Ascending aorta (tissue), 2 donors: ENCODE measurements at regions not wholly inside any gene's neighbourhood (a gene's known extent, or its start where the extent isn't known, plus 50 kb on each side); places are given as distances from the start of the nearest gene placed in this dataset.

ENCODE experiments used
- DNase-seq, 2 donors: peaks; one replicate each; pipeline ENCODE4 v3.0.0-alpha.2; 2019; ENCODE audit warnings: low spot score in 2 of 2
- H3K27ac ChIP-seq, 2 donors: fragments of 200-600 bp; sonication (generic); one replicate each; pipeline ENCODE4 v1.5.1; 2016 to 2017; ENCODE audit warnings: mild to moderate bottlenecking in 1 of 2
- H3K27me3 ChIP-seq: fragments of 200-600 bp; sonication (generic); one replicate; pipeline ENCODE4 v1.5.1; 2017
- H3K36me3 ChIP-seq, 2 donors: fragments of 200-600 bp; sonication (generic); one replicate each; pipeline ENCODE4 v1.5.1; 2016
- H3K4me1 ChIP-seq, 2 donors: fragments of 200-600 bp; sonication (generic); one replicate each; pipeline ENCODE4 v1.5.1; 2016 to 2017; ENCODE audit warnings: mild to moderate bottlenecking in 1 of 2
- H3K4me3 ChIP-seq, 2 donors: fragments of 200-600 bp; sonication (generic); one replicate each; pipeline ENCODE4 v1.5.1; 2016 to 2017; ENCODE audit warnings: mild to moderate bottlenecking in 1 of 2
- H3K9me3 ChIP-seq, 2 donors: fragments of 200-600 bp; sonication (generic); one replicate each; pipeline ENCODE4 v1.5.1; 2016
- CTCF ChIP-seq, 3 experiments: fragments of 200-600 bp in 2 of 3; fragments of 450-650 bp in 1 of 3; sonication (generic) in 2 of 3; IDR thresholded peaks; one replicate each; pipeline ENCODE4 v1.5.1; 2016 to 2019; ENCODE audit warnings: antibody characterized with exemption in 3 of 3, mild to moderate bottlenecking in 1 of 3, moderate library complexity in 1 of 3
- intact Hi-C: fragments of 100-400 bp; cut with DNase I; formaldehyde crosslinking; loops from one replicate; pipeline ENCODE4 v1.15.1; 2023

- no peak for DNase-seq
- Histone ChIP-seq H3K4me1 (peaks cover 0 to 12% of the 10 kb centered on the region in 2 donors), H3K4me3 (no peak overlapping the region), H3K9me3 (no peaks in the 10 kb centered on the region), H3K27ac (no peak overlapping the region), H3K27me3 (no peaks in the 10 kb centered on the region), H3K36me3 (no peaks in the 10 kb centered on the region)
- no peak for TF ChIP-seq CTCF (IDR thresholded peaks at IDR 0.05)
- intact Hi-C loops = no loop called here
These were observed 87.5 kb upstream of the RANBP3L start for GRCh38 chr5:36389245-36389644.

- intact Hi-C loops = loop anchor here (10.0 kb wide), 1 partner anchor 146 kb away; the partner anchor contains the start of gene NADK2
These were observed 88.9 kb upstream of the RANBP3L start for GRCh38 chr5:36390640-36391039.

GRCh38 chr5:36392186-36392585, 90.5 kb upstream of the RANBP3L start:
- Histone ChIP-seq H3K36me3 (no peaks in the 10 kb centered on the region), H3K9me3 (no peaks in the 10 kb centered on the region), H3K4me3 (no peak overlapping the region), H3K27ac (peak overlapping the region; percentile 43 to 60), H3K27me3 (no peaks in the 10 kb centered on the region), H3K4me1 (peaks cover 0 to 12% of the 10 kb centered on the region in 2 donors)
- no peak for DNase-seq
- intact Hi-C loops = loop anchor here (10.0 kb wide), 1 partner anchor 147 kb away; the partner anchor contains the start of gene NADK2
- TF ChIP-seq CTCF (IDR thresholded peaks at IDR 0.05) = no peak

More at GRCh38 chr5:36390640-36391039, 88.9 kb upstream of the RANBP3L start:
- H3K36me3 ChIP-seq = no peaks in the 10 kb centered on the region
- peaks cover 0 to 12% of the 10 kb centered on the region in 2 donors for H3K4me1 ChIP-seq
- H3K9me3 ChIP-seq = no peaks in the 10 kb centered on the region
- no peak overlapping the region for H3K4me3 ChIP-seq
- no peaks in the 10 kb centered on the region for H3K27me3 ChIP-seq
- H3K27ac ChIP-seq = no peak overlapping the region
- no peak for DNase-seq
- no peak for TF ChIP-seq CTCF (IDR thresholded peaks at IDR 0.05)

- no peak for DNase-seq
- no peaks in the 10 kb centered on the region for H3K27me3 ChIP-seq
- intact Hi-C loops = loop anchor here (10.0 kb wide), 1 partner anchor 148 kb away; the partner anchor contains the start of gene NADK2
- no peaks in the 10 kb centered on the region for H3K36me3 ChIP-seq
- H3K4me1 ChIP-seq = peaks cover 0 to 12% of the 10 kb centered on the region in 2 donors
- no peak for TF ChIP-seq CTCF (IDR thresholded peaks at IDR 0.05)
- no peak overlapping the region for H3K4me3 ChIP-seq
- no peaks in the 10 kb centered on the region for H3K9me3 ChIP-seq
- peak overlapping the region; percentile 43 to 60 for H3K27ac ChIP-seq
These were observed 91.1 kb upstream of the RANBP3L start for GRCh38 chr5:36392818-36393217.

GRCh38 chr5:36393656-36394428, 92.1 kb upstream of the RANBP3L start:
- Histone ChIP-seq H3K36me3 (no peaks in the 10 kb centered on the region), H3K9me3 (no peaks in the 10 kb centered on the region), H3K27me3 (no peaks in the 10 kb centered on the region), H3K27ac (peak overlapping the region; percentile 5 to 40), H3K4me3 (no peak overlapping the region), H3K4me1 (peaks cover 0 to 12% of the 10 kb centered on the region in 2 donors)
- no peak for TF ChIP-seq CTCF (IDR thresholded peaks at IDR 0.05)
- intact Hi-C loops = loop anchor here (10.0 kb wide), 1 partner anchor 149 kb away; the partner anchor contains the start of gene NADK2
- DNase-seq = no peak
